Hepatocyte (in vitro differentiated cells): ENCODE measurements at regions not wholly inside any gene's neighbourhood (a gene's known extent, or its start where the extent isn't known, plus 50 kb on each side); places are given as distances from the start of the nearest gene placed in this dataset.

Source experiments
- DNase-seq: peaks from one replicate; pipeline ENCODE4 v3.0.0-alpha.2; 2016; ENCODE audit warnings: low spot score
- H2AFZ ChIP-seq: fragments of 200-600 bp; sonication (generic); 2 replicates; pipeline ENCODE4 v1.6.0; 2016; ENCODE audit warnings: antibody characterized with exemption, mild to moderate bottlenecking
- H3K27ac ChIP-seq: fragments of 200-600 bp; sonication (generic); 2 replicates; pipeline ENCODE4 v1.5.1; 2016; ENCODE audit warnings: mild to moderate bottlenecking
- H3K27me3 ChIP-seq: fragments of 200-600 bp; sonication (generic); 2 replicates; pipeline ENCODE4 v1.6.1; 2016
- H3K36me3 ChIP-seq: fragments of 200-600 bp; sonication (generic); replicated peaks from 2 replicates; pipeline ENCODE4 v1.5.1; 2016; ENCODE audit warnings: low read depth; ENCODE audit not compliant: insufficient read depth
- H3K4me1 ChIP-seq: fragments of 200-600 bp; sonication (generic); 2 replicates; pipeline ENCODE4 v1.5.1; 2016; ENCODE audit warnings: mild to moderate bottlenecking, moderate library complexity; ENCODE audit not compliant: insufficient read depth
- H3K4me2 ChIP-seq: fragments of 200-600 bp; sonication (generic); 2 replicates; pipeline ENCODE4 v1.6.0; 2016
- H3K4me3 ChIP-seq: fragments of 200-600 bp; sonication (generic); 2 replicates; pipeline ENCODE4 v1.5.1; 2016; ENCODE audit warnings: mild to moderate bottlenecking
- H3K79me2 ChIP-seq: fragments of 200-600 bp; sonication (generic); 2 replicates; pipeline ENCODE4 v1.6.0; 2017; ENCODE audit warnings: mild to moderate bottlenecking
- H3K9me2 ChIP-seq: fragments of 200-600 bp; sonication (generic); replicated peaks from 2 replicates; pipeline ENCODE4 v1.6.0; 2017; ENCODE audit warnings: mild to moderate bottlenecking; ENCODE audit not compliant: insufficient read depth
- H3K9me3 ChIP-seq: fragments of 200-600 bp; sonication (generic); 2 replicates; pipeline ENCODE4 v1.5.1; 2016; ENCODE audit warnings: low read depth, mild to moderate bottlenecking
- H4K20me1 ChIP-seq: fragments of 200-600 bp; sonication (generic); 2 replicates; pipeline ENCODE4 v1.6.0; 2016; ENCODE audit warnings: mild to moderate bottlenecking; ENCODE audit not compliant: insufficient read depth, poor library complexity, severe bottlenecking
- EZH2 ChIP-seq: fragments of 200-600 bp; sonication (generic); IDR thresholded peaks from 2 replicates; pipeline ENCODE4 v1.6.1; 2016; ENCODE audit warnings: antibody characterized with exemption, mild to moderate bottlenecking, borderline replicate concordance
- EZH2phosphoT487 ChIP-seq: fragments of 200-600 bp; sonication (generic); IDR thresholded peaks from one replicate; pipeline ENCODE4 v1.6.1; 2018; ENCODE audit warnings: antibody characterized with exemption, mild to moderate bottlenecking, low read depth, moderate library complexity; ENCODE audit not compliant: unreplicated experiment, severe bottlenecking
- WGBS: methylation state at CpG from one replicate; pipeline ENCODE4 v1.1.6; 2016; ENCODE audit warnings: low lambda C conversion rate; ENCODE audit errors: missing lambda C conversion rate; 5-methylcytosine and 5-hydroxymethylcytosine counted together
- TF ChIP-seq, protein P1 (sequence below): fragments of 200-600 bp; sonication (generic); IDR thresholded peaks from 2 replicates; pipeline ENCODE4 v1.5.1; 2016; ENCODE audit warnings: antibody characterized with exemption, mild to moderate bottlenecking; ENCODE audit not compliant: poor library complexity

- H3K9me3 ChIP-seq, result no peaks in the 10 kb centered on the region
- no peak overlapping the region for H3K4me2 ChIP-seq
- H3K4me3 ChIP-seq, result no peak overlapping the region
- peaks cover 9% of the 10 kb centered on the region for H3K4me1 ChIP-seq
- no peaks in the 10 kb centered on the region for H4K20me1 ChIP-seq
- no peaks in the 10 kb centered on the region for H3K9me2 ChIP-seq
- H3K27me3 ChIP-seq, result no peaks in the 10 kb centered on the region
- no peaks in the 10 kb centered on the region for H3K79me2 ChIP-seq
- WGBS, result 78% methylated on average over 8 of the region's 8 CpGs
- DNase-seq, result no peak
- TF ChIP-seq EZH2 (no peak), EZH2phosphoT487 (no peak)
- TF ChIP-seq, protein P1, sequence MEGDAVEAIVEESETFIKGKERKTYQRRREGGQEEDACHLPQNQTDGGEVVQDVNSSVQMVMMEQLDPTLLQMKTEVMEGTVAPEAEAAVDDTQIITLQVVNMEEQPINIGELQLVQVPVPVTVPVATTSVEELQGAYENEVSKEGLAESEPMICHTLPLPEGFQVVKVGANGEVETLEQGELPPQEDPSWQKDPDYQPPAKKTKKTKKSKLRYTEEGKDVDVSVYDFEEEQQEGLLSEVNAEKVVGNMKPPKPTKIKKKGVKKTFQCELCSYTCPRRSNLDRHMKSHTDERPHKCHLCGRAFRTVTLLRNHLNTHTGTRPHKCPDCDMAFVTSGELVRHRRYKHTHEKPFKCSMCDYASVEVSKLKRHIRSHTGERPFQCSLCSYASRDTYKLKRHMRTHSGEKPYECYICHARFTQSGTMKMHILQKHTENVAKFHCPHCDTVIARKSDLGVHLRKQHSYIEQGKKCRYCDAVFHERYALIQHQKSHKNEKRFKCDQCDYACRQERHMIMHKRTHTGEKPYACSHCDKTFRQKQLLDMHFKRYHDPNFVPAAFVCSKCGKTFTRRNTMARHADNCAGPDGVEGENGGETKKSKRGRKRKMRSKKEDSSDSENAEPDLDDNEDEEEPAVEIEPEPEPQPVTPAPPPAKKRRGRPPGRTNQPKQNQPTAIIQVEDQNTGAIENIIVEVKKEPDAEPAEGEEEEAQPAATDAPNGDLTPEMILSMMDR, result no peak
- no peak overlapping the region for H2AFZ ChIP-seq
- no peak overlapping the region for H3K27ac ChIP-seq
- no peaks in the 10 kb centered on the region for H3K36me3 ChIP-seq
Measured at GRCh38 chr11:107252429-107253161, 205.0 kb downstream of the CWF19L2 start.

- no peak overlapping the region for H3K4me2 ChIP-seq
- 98% methylated on average over 4 of the region's 4 CpGs for WGBS
- TF ChIP-seq, protein P1, result no peak
- TF ChIP-seq EZH2phosphoT487 (no peak), EZH2 (no peak)
Measured at GRCh38 chr11:107251298-107251697, 206.3 kb downstream of the CWF19L2 start.

GRCh38 chr11:107250017-107250416 is 207.6 kb downstream of the CWF19L2 start:
- TF ChIP-seq EZH2phosphoT487, result no peak
- TF ChIP-seq, protein P1, result no peak
- no peak for TF ChIP-seq EZH2
- Histone ChIP-seq H3K9me2 (no peaks in the 10 kb centered on the region), H2AFZ (no peak overlapping the region), H3K27ac (no peak overlapping the region), H3K79me2 (no peaks in the 10 kb centered on the region), H3K9me3 (no peaks in the 10 kb centered on the region), H3K4me2 (no peak overlapping the region), H4K20me1 (no peaks in the 10 kb centered on the region), H3K4me3 (no peak overlapping the region), H3K27me3 (no peaks in the 10 kb centered on the region), H3K36me3 (no peaks in the 10 kb centered on the region), H3K4me1 (peaks cover 9% of the 10 kb centered on the region)
- no peak for DNase-seq
- 87% methylated on average over 3 of the region's 3 CpGs for WGBS

More at GRCh38 chr11:107251298-107251697, 206.3 kb downstream of the CWF19L2 start:
- peaks cover 9% of the 10 kb centered on the region for H3K4me1 ChIP-seq
- no peaks in the 10 kb centered on the region for H3K9me3 ChIP-seq
- H3K9me2 ChIP-seq, result no peaks in the 10 kb centered on the region
- H3K27ac ChIP-seq, result no peak overlapping the region
- H3K36me3 ChIP-seq, result no peaks in the 10 kb centered on the region
- no peaks in the 10 kb centered on the region for H4K20me1 ChIP-seq
- H2AFZ ChIP-seq, result no peak overlapping the region
- no peaks in the 10 kb centered on the region for H3K79me2 ChIP-seq
- H3K27me3 ChIP-seq, result no peaks in the 10 kb centered on the region
- no peak overlapping the region for H3K4me3 ChIP-seq
- DNase-seq, result no peak
